HL-60 (cell line): ENCODE measurements at regions not wholly inside any gene's neighbourhood (a gene's known extent, or its start where the extent isn't known, plus 50 kb on each side); places are given as distances from the start of the nearest gene placed in this dataset.

Experiments used
- GABPA ChIP-seq: IDR thresholded peaks from 2 replicates; pipeline ENCODE4 v1.6.1; 2012; ENCODE audit warnings: low read depth
- POLR2AphosphoS5 ChIP-seq: IDR thresholded peaks from 2 replicates; pipeline ENCODE4 v1.6.1; 2012; ENCODE audit warnings: low read depth
- SPI1 ChIP-seq: IDR thresholded peaks from 2 replicates; pipeline ENCODE4 v1.6.1; 2012; ENCODE audit warnings: low read depth, mild to moderate bottlenecking, borderline replicate concordance
- TF ChIP-seq, protein P1 (sequence below): IDR thresholded peaks from one replicate; pipeline ENCODE4 v1.5.1; 2011; ENCODE audit warnings: low read length, control low read depth, inconsistent platforms; ENCODE audit not compliant: insufficient read depth
- TF ChIP-seq, protein P2 (sequence below): IDR thresholded peaks from 2 replicates; pipeline ENCODE4 v1.6.1; 2012; ENCODE audit warnings: low read depth; ENCODE audit not compliant: insufficient replicate concordance

DNA sequence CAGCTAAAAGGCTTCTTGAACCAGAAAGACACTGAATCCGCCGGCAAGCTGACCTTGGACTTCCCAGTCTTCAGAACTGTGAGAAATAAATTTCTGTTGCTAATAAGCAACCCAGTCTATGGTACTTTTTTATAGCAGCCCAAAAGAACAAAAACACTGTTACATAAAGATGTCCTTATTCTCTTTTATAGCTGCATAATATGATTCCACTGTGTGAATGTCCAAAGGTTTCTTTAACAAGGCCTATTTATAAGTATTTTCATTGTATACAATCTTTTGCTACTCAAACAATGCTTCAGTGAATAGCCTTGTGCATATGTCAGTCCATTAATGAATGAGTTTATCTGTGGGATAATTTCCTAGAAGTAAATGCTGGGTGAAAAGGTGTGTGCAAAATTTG lies 190.8 kb upstream of the INHBA start:
- TF ChIP-seq POLR2AphosphoS5, result no peak
- TF ChIP-seq SPI1, result no peak
- TF ChIP-seq, protein P1, sequence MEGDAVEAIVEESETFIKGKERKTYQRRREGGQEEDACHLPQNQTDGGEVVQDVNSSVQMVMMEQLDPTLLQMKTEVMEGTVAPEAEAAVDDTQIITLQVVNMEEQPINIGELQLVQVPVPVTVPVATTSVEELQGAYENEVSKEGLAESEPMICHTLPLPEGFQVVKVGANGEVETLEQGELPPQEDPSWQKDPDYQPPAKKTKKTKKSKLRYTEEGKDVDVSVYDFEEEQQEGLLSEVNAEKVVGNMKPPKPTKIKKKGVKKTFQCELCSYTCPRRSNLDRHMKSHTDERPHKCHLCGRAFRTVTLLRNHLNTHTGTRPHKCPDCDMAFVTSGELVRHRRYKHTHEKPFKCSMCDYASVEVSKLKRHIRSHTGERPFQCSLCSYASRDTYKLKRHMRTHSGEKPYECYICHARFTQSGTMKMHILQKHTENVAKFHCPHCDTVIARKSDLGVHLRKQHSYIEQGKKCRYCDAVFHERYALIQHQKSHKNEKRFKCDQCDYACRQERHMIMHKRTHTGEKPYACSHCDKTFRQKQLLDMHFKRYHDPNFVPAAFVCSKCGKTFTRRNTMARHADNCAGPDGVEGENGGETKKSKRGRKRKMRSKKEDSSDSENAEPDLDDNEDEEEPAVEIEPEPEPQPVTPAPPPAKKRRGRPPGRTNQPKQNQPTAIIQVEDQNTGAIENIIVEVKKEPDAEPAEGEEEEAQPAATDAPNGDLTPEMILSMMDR, result no peak
- TF ChIP-seq, protein P2, sequence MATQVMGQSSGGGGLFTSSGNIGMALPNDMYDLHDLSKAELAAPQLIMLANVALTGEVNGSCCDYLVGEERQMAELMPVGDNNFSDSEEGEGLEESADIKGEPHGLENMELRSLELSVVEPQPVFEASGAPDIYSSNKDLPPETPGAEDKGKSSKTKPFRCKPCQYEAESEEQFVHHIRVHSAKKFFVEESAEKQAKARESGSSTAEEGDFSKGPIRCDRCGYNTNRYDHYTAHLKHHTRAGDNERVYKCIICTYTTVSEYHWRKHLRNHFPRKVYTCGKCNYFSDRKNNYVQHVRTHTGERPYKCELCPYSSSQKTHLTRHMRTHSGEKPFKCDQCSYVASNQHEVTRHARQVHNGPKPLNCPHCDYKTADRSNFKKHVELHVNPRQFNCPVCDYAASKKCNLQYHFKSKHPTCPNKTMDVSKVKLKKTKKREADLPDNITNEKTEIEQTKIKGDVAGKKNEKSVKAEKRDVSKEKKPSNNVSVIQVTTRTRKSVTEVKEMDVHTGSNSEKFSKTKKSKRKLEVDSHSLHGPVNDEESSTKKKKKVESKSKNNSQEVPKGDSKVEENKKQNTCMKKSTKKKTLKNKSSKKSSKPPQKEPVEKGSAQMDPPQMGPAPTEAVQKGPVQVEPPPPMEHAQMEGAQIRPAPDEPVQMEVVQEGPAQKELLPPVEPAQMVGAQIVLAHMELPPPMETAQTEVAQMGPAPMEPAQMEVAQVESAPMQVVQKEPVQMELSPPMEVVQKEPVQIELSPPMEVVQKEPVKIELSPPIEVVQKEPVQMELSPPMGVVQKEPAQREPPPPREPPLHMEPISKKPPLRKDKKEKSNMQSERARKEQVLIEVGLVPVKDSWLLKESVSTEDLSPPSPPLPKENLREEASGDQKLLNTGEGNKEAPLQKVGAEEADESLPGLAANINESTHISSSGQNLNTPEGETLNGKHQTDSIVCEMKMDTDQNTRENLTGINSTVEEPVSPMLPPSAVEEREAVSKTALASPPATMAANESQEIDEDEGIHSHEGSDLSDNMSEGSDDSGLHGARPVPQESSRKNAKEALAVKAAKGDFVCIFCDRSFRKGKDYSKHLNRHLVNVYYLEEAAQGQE, result no peak
- TF ChIP-seq GABPA, result no peak
